ENCODE measurements at regions not wholly inside any gene's neighbourhood (a gene's known extent, or its start where the extent isn't known, plus 50 kb on each side); places are given as distances from the start of the nearest gene placed in this dataset.

DNA sequence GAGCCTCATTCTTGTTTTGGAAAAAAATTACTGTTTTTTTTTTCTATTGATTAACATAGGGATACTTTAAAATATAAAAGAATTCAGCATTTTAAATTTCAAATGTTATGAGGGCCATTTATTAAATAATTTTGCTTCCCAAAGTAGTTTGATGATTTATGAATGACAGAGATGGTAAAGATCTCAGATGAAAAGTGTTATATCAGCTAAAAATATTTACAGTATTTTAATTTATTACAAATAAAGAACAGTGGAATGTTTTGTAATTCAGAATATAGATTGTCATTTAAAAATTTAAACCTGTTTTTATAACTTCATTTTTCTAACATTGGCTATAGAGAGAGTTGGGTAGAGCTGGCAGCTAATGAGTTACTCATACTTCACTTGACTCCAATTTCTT is 256.0 kb downstream of the TPBG start (continued):
- TF ChIP-seq, protein P1, sequence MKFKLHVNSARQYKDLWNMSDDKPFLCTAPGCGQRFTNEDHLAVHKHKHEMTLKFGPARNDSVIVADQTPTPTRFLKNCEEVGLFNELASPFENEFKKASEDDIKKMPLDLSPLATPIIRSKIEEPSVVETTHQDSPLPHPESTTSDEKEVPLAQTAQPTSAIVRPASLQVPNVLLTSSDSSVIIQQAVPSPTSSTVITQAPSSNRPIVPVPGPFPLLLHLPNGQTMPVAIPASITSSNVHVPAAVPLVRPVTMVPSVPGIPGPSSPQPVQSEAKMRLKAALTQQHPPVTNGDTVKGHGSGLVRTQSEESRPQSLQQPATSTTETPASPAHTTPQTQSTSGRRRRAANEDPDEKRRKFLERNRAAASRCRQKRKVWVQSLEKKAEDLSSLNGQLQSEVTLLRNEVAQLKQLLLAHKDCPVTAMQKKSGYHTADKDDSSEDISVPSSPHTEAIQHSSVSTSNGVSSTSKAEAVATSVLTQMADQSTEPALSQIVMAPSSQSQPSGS (IDR thresholded peaks at IDR 0.05; ENCODE audit: low read length): no peak
- TF ChIP-seq CBX5 (IDR thresholded peaks at IDR 0.05; ENCODE audit: low read depth): no peak
- TF ChIP-seq ZBED1 (IDR thresholded peaks at IDR 0.05; ENCODE audit: borderline replicate concordance): no peak
- no peak for TF ChIP-seq ZNF207 (IDR thresholded peaks at IDR 0.05; ENCODE audit: borderline replicate concordance)
- TF ChIP-seq, protein P2, sequence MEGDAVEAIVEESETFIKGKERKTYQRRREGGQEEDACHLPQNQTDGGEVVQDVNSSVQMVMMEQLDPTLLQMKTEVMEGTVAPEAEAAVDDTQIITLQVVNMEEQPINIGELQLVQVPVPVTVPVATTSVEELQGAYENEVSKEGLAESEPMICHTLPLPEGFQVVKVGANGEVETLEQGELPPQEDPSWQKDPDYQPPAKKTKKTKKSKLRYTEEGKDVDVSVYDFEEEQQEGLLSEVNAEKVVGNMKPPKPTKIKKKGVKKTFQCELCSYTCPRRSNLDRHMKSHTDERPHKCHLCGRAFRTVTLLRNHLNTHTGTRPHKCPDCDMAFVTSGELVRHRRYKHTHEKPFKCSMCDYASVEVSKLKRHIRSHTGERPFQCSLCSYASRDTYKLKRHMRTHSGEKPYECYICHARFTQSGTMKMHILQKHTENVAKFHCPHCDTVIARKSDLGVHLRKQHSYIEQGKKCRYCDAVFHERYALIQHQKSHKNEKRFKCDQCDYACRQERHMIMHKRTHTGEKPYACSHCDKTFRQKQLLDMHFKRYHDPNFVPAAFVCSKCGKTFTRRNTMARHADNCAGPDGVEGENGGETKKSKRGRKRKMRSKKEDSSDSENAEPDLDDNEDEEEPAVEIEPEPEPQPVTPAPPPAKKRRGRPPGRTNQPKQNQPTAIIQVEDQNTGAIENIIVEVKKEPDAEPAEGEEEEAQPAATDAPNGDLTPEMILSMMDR (IDR thresholded peaks at IDR 0.05 in 2 of 3, conservative IDR thresholded peaks at IDR 0.05 in 1 of 3; ENCODE audit: control insufficient read depth in 2 of 3, extremely low read depth in 1 of 3, insufficient read depth in 1 of 3, low read depth in 3 of 3, low read length in 3 of 3): no peak
- no peak for TF ChIP-seq NFYB (IDR thresholded peaks at IDR 0.05; ENCODE audit: insufficient read depth, low read depth, low read length)

DNA sequence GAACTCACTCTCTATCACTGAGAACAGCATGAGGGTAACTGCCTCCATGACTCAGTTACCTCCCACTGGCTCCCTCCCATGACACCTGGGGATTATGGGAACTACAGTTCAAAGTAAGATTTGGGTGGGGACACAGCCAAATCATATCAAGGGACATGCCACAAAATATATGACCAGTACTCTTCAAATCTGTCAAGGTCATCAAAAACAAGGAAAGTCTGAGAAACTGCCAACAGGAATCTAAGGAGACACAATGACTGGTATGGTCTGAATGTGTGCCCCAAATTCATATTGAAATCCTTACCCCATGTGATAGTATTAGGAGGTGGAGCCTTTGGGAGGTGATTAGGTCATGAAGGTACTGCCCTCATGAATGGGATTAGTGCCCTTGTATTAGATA is 258.8 kb downstream of the TPBG start:
- Histone ChIP-seq H3K9ac (ENCODE audit: control insufficient read depth, insufficient read depth, low read length) (no peak overlapping the region), H3K4me1 (ENCODE audit: control insufficient read depth, insufficient read depth, low read length) (no peaks in the 10 kb centered on the region), H3K4me2 (ENCODE audit: control insufficient read depth, insufficient read depth) (no peak overlapping the region), H3K27ac (ENCODE audit: control insufficient read depth, insufficient read depth) (no peak overlapping the region), H4K20me1 (ENCODE audit: control insufficient read depth, insufficient read depth) (no peaks in the 10 kb centered on the region), H2AFZ (ENCODE audit: control insufficient read depth, low read depth, low read length) (no peak overlapping the region), H3K9me3 (replicated peaks; ENCODE audit: control insufficient read depth, insufficient read depth, low read length) (no peaks in the 10 kb centered on the region), H3K36me3 (ENCODE audit: control insufficient read depth in 2 of 2, insufficient read depth in 2 of 2, low read length in 1 of 2) (no peaks in the 10 kb centered on the region), H3K79me2 (ENCODE audit: control insufficient read depth, insufficient read depth, low read length) (no peaks in the 10 kb centered on the region), H3K27me3 (replicated peaks in 1 of 2; ENCODE audit: control insufficient read depth in 2 of 2, insufficient read depth in 2 of 2, low read length in 1 of 2) (no peaks in the 10 kb centered on the region), H3K4me3 (no peak overlapping the region)
- in situ Hi-C loops (cut with MboI) (no loop called here), intact Hi-C loops (cut with micrococcal nuclease; ENCODE audit: unreplicated experiment) (no loop called here)
- ChIA-PET POLR2A (no interaction called here), CTCF (no interaction called here), RAD21 (ENCODE audit: unreplicated experiment) (no interaction called here), SMC1A (ENCODE audit: uncharacterized antibody, unreplicated experiment) (no interaction called here)
- no peak for DNase-seq (ENCODE audit: low read depth, low spot score)
- FAIRE-seq: no peak
- no peak for ATAC-seq
- no TSS peak for BruUV-seq (replicated peaks)
- TF ChIP-seq EP300 (IDR thresholded peaks at IDR 0.05; ENCODE audit: borderline replicate concordance in 1 of 2, control insufficient read depth in 1 of 2, low read depth in 2 of 2, low read length in 2 of 2) (no peak), YBX1 (IDR thresholded peaks at IDR 0.05) (no peak), KDM1A (IDR thresholded peaks at IDR 0.05; ENCODE audit: borderline replicate concordance) (no peak), ETV6 (conservative IDR thresholded peaks at IDR 0.05 in 1 of 2, IDR thresholded peaks at IDR 0.05 in 1 of 2; ENCODE audit: borderline replicate concordance in 1 of 2, low read depth in 1 of 2) (no peak), TCF12 (IDR thresholded peaks at IDR 0.05; ENCODE audit: low read depth, low read length) (no peak), WRNIP1 (IDR thresholded peaks at IDR 0.05; ENCODE audit: borderline replicate concordance, low read depth, low read length) (no peak)
- TF ChIP-seq, protein P3, sequence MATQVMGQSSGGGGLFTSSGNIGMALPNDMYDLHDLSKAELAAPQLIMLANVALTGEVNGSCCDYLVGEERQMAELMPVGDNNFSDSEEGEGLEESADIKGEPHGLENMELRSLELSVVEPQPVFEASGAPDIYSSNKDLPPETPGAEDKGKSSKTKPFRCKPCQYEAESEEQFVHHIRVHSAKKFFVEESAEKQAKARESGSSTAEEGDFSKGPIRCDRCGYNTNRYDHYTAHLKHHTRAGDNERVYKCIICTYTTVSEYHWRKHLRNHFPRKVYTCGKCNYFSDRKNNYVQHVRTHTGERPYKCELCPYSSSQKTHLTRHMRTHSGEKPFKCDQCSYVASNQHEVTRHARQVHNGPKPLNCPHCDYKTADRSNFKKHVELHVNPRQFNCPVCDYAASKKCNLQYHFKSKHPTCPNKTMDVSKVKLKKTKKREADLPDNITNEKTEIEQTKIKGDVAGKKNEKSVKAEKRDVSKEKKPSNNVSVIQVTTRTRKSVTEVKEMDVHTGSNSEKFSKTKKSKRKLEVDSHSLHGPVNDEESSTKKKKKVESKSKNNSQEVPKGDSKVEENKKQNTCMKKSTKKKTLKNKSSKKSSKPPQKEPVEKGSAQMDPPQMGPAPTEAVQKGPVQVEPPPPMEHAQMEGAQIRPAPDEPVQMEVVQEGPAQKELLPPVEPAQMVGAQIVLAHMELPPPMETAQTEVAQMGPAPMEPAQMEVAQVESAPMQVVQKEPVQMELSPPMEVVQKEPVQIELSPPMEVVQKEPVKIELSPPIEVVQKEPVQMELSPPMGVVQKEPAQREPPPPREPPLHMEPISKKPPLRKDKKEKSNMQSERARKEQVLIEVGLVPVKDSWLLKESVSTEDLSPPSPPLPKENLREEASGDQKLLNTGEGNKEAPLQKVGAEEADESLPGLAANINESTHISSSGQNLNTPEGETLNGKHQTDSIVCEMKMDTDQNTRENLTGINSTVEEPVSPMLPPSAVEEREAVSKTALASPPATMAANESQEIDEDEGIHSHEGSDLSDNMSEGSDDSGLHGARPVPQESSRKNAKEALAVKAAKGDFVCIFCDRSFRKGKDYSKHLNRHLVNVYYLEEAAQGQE (IDR thresholded peaks at IDR 0.05; ENCODE audit: low read depth, low read length): no peak
